Spleen (tissue), 11 donors: ENCODE measurements at regions not wholly inside any gene's neighbourhood (a gene's known extent, or its start where the extent isn't known, plus 50 kb on each side); places are given as distances from the start of the nearest gene placed in this dataset.

ENCODE experiments used
- DNase-seq: peaks from one replicate; pipeline ENCODE4 v3.0.0-alpha.2; 2020
- H3K27ac ChIP-seq, 8 donors: fragments of 200-600 bp; sonication (generic) in 7 of 8; 1 replicate in 4 of 8; 2 replicates in 4 of 8; pipeline versions ENCODE4 v1.5.0 to v1.8.0; 2016 to 2021; ENCODE audit warnings: inconsistent platforms in 4 of 8, mild to moderate bottlenecking in 4 of 8, moderate library complexity in 1 of 8
- H3K27me3 ChIP-seq, 7 donors: fragments of 200-600 bp; sonication (generic) in 6 of 7; replicated peaks in 1 of 7; 1 replicate in 4 of 7; 2 replicates in 3 of 7; pipeline versions ENCODE4 v1.5.0 to v1.8.0; 2016 to 2021; ENCODE audit warnings: inconsistent platforms in 3 of 7, mild to moderate bottlenecking in 1 of 7
- H3K36me3 ChIP-seq, 6 donors: fragments of 200-600 bp; sonication (generic) in 5 of 6; 1 replicate in 4 of 6; 2 replicates in 2 of 6; pipeline versions ENCODE4 v1.5.0 to v1.8.0; 2016 to 2021; ENCODE audit warnings: inconsistent platforms in 2 of 6
- H3K4me1 ChIP-seq, 6 donors: fragments of 200-600 bp; sonication (generic) in 5 of 6; 1 replicate in 3 of 6; 2 replicates in 3 of 6; pipeline versions ENCODE4 v1.5.0 to v1.8.0; 2016 to 2021; ENCODE audit warnings: inconsistent platforms in 3 of 6
- H3K4me3 ChIP-seq, 8 donors: fragments of 200-600 bp; sonication (generic) in 7 of 8; 1 replicate in 4 of 8; 2 replicates in 4 of 8; pipeline versions ENCODE4 v1.5.0 to v1.8.0; 2016 to 2021; ENCODE audit warnings: inconsistent platforms in 4 of 8, mild to moderate bottlenecking in 4 of 8, moderate library complexity in 2 of 8
- H3K9me3 ChIP-seq, 8 donors: fragments of 200-600 bp; sonication (generic) in 7 of 8; 1 replicate in 4 of 8; 2 replicates in 4 of 8; pipeline versions ENCODE4 v1.5.0 to v1.8.0; 2016 to 2021; ENCODE audit warnings: inconsistent platforms in 4 of 8
- POLR2A ChIP-seq, 3 donors: fragments of 450-650 bp; IDR thresholded peaks; one replicate each; pipeline ENCODE4 v1.5.1; 2017; ENCODE audit warnings: antibody characterized with exemption in 3 of 3, mild to moderate bottlenecking in 1 of 3
- POLR2AphosphoS5 ChIP-seq, 3 donors: sonication (generic); formaldehyde crosslinking; IDR thresholded peaks; one replicate each; pipeline ENCODE4 v1.5.1; 2017; ENCODE audit warnings: antibody characterized with exemption in 3 of 3
- WGBS, 5 donors: extraction: QIAGEN DNeasy Blood & Tissue Kit in 3 of 5; methylation state at CpG; one replicate each; pipeline versions ENCODE4 v1.1.5 to v1.1.7; 2013 to 2018; 5-methylcytosine and 5-hydroxymethylcytosine counted together
- intact Hi-C: fragments of 100-400 bp; cut with DNase I; formaldehyde crosslinking; loops from one replicate; pipeline ENCODE4 v1.15.0; 2023; ENCODE audit warnings: low total_unique reads
- TF ChIP-seq, protein P1 (sequence below), 11 experiments: fragments of 200-600 bp in 7 of 11; fragments of 450-650 bp in 4 of 11; sonication (generic) in 4 of 11; IDR thresholded peaks in 8 of 11; conservative IDR thresholded peaks in 3 of 11; 1 replicate in 7 of 11; 2 replicates in 4 of 11; pipeline versions ENCODE4 v1.4.0 to v1.8.0; 2016 to 2021; ENCODE audit warnings: antibody characterized with exemption in 11 of 11, inconsistent platforms in 4 of 11, mild to moderate bottlenecking in 1 of 11
- donor health status: healthy with polysubstance abuse.
- donor health status: DM: no; HTN: no; CAD: no; lungs with moderate emphysema.
- donor health status: DM: no; HTN: no; CAD: no.
- donor health status: Bipolar disorder and iron deficiency.
- donor health status: healthy.
- donor health status: DM: no; HTN: no; CAD: no.
- donor health status: DM: yes; HTN: yes; CAD: no.

DNA sequence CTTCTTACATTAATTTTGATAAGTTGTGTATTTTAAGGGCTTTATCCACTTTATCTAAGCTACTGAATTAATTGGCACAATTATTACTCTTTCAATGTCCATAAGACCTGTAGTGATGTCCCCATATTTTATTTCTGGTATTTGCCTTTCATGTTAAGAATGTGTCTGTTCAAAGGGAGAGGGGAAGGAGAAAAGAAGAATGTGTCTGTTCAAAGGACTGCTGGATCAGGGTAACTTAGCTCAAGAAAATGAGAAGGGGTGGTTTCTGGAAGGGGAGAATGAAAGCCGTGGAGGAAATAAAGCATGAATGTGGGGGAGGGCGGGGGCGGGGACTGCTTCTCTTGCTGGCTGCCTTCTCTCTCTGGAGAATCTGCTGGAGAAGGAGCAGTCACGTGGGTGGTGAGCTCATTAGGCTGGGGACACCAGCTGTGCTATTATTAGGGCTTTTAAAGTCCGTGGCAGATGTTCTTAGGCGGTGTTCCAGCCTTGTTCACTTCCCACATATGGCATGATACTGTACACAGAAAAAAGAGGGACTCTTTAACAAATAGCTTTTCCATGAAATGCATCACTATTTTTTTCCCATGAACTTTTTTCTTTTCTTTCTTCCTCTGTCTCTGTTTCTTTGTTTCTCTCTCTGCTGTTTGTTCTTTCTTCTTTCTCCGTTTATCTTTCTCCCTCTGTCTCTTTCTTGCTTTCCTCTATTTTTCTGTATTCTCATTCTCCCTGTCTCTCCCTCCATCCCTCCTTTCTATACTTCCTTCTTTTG is 63.7 kb upstream of the ULK4 start:
- peak; percentile 84 for DNase-seq
- peak in 1 of 3 donors; percentile 17 for TF ChIP-seq POLR2A (IDR thresholded peaks at IDR 0.05)
- TF ChIP-seq POLR2AphosphoS5 (IDR thresholded peaks at IDR 0.05), result peak in 2 of 3 donors; percentile 37 to 76
- TF ChIP-seq, protein P1, sequence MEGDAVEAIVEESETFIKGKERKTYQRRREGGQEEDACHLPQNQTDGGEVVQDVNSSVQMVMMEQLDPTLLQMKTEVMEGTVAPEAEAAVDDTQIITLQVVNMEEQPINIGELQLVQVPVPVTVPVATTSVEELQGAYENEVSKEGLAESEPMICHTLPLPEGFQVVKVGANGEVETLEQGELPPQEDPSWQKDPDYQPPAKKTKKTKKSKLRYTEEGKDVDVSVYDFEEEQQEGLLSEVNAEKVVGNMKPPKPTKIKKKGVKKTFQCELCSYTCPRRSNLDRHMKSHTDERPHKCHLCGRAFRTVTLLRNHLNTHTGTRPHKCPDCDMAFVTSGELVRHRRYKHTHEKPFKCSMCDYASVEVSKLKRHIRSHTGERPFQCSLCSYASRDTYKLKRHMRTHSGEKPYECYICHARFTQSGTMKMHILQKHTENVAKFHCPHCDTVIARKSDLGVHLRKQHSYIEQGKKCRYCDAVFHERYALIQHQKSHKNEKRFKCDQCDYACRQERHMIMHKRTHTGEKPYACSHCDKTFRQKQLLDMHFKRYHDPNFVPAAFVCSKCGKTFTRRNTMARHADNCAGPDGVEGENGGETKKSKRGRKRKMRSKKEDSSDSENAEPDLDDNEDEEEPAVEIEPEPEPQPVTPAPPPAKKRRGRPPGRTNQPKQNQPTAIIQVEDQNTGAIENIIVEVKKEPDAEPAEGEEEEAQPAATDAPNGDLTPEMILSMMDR (IDR thresholded peaks at IDR 0.05 in 8 of 11, conservative IDR thresholded peaks at IDR 0.05 in 3 of 11), result no peak
- Histone ChIP-seq H3K4me1 (peaks cover 33 to 89% (median 63%) of the 10 kb centered on the region in 6 donors), H3K36me3 (no peaks in the 10 kb centered on the region), H3K27ac (peak overlapping the region; percentile 50 to 85 (median 77)), H3K9me3 (no peaks in the 10 kb centered on the region), H3K4me3 (peak overlapping the region in 2 of 8 donors; percentile 0 to 2), H3K27me3 (no peaks in the 10 kb centered on the region)
- 6 to 10% (median 10%) methylated on average over 7 of the region's 7 CpGs for WGBS, 5 donors
- intact Hi-C loops, result no loop called here

DNA sequence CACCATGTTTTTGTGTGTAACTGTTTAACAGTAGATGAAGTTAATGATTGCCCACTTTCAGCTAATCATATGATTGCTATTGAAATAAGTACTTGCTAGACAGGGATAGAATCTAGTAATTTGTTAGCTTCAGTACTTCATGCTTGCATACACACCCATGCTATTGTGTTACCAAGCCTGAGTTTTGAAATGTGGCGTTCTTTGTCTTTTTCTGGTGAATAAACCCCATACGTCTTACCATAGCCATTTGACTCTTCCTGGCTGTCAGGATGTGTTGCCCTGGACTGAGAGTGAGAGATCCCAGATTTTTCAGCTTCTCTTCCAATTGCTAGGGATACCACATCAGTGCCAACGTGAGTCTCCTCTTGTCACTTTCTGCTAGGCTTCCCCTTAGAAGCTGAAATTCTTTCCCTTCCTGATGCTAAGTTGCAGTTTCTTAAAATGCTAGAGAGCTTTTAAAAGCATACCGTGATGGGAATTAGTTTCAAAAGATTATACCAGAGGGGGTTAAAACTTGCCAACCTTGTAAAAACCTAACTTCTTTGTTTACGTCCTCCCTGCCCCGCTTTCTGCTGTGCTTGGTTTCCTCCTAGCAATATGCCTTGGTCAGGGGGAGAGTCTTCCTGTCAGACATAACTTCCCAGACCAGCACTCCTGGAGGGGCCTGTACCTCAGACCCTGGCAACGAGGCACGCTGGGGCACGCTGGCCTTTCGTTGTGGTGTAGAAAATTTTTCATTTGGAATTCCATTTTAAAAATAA is 62.9 kb upstream of the ULK4 start:
- Histone ChIP-seq H3K36me3 (no peaks in the 10 kb centered on the region), H3K9me3 (no peaks in the 10 kb centered on the region), H3K27me3 (no peaks in the 10 kb centered on the region), H3K4me1 (peaks cover 33 to 92% (median 69%) of the 10 kb centered on the region in 6 donors), H3K27ac (peak overlapping the region; percentile 5 to 85 (median 77)), H3K4me3 (peak overlapping the region in 2 of 8 donors; percentile 0 to 2)
- DNase-seq, result no peak
- WGBS, 5 donors, result 16 to 22% (median 20%) methylated on average over 10 of the region's 10 CpGs
- TF ChIP-seq POLR2A (IDR thresholded peaks at IDR 0.05), result no peak
- intact Hi-C loops, result loop anchor here (5.0 kb wide), 1 partner anchor 43 kb away; no protein-coding TSS in a partner anchor

DNA sequence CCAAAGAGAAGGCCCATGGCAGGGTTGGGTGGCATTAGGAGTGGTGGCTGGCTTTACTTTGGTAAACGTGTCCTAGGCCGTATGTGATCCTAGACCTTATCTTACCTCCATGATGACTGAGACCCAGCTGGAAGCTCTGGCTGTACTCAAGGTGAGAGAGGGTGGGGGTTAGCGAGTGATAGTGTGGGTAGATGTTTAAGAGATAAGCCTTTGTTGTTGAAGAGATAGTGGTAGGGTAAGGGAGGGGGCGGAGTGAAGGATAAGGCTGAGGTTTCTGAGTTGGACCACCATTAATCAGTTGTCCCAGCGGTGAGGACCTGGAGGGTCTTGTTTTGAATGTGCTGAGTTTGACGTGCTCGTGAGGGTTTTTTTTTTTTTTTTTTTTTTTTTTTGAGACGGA is 61.5 kb upstream of the ULK4 start:
- peak overlapping the region in 3 of 8 donors; percentile 10 to 73 (median 15) for H3K27ac ChIP-seq
- H3K4me3 ChIP-seq, result no peak overlapping the region
- no peak for DNase-seq
- H3K4me1 ChIP-seq, result peaks cover 42 to 99% (median 83%) of the 10 kb centered on the region in 6 donors
- H3K27me3 ChIP-seq, result no peaks in the 10 kb centered on the region
- TF ChIP-seq, protein P1 (IDR thresholded peaks at IDR 0.05 in 8 of 11, conservative IDR thresholded peaks at IDR 0.05 in 3 of 11), result no peak
- TF ChIP-seq POLR2A (IDR thresholded peaks at IDR 0.05), result no peak
- no peak for TF ChIP-seq POLR2AphosphoS5 (IDR thresholded peaks at IDR 0.05)
- intact Hi-C loops, result loop anchor here (5.0 kb wide), 1 partner anchor 44 kb away; no protein-coding TSS in a partner anchor
- no peaks in the 10 kb centered on the region for H3K9me3 ChIP-seq
- H3K36me3 ChIP-seq, result no peaks in the 10 kb centered on the region
- WGBS, 5 donors, result 75 to 91% (median 87%) methylated on average over 7 to 8 of the region's 8 CpGs

DNA sequence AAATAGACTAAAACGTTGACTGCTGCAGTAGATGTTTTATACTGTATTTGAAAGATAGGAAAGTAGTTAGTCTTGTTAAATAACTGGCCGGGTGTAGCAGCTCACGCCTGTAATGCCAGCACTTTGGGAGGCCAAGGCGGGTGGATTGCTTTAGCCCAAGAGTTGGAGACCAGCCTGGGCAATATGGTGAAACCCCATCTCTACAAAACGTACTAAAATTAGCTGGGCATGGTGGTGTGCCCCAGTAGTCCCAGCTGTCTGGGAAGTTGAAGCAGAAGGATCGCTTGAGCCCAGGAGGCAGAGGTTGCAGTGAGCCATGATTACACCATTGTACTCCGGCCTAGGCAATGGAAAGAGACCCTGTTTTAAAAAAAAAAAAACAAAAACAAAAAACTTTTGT is 60.5 kb upstream of the ULK4 start:
- no peak for DNase-seq
- peak overlapping the region in 1 of 8 donors; percentile 27 for H3K27ac ChIP-seq
- H3K9me3 ChIP-seq, result no peaks in the 10 kb centered on the region
- no peaks in the 10 kb centered on the region for H3K27me3 ChIP-seq
- H3K4me1 ChIP-seq, result peaks cover 50 to 100% (median 86%) of the 10 kb centered on the region in 6 donors
- no peaks in the 10 kb centered on the region for H3K36me3 ChIP-seq
- intact Hi-C loops, result loop anchor here (5.0 kb wide), 1 partner anchor 45 kb away; no protein-coding TSS in a partner anchor
- TF ChIP-seq, protein P1 (IDR thresholded peaks at IDR 0.05 in 8 of 11, conservative IDR thresholded peaks at IDR 0.05 in 3 of 11), result no peak
- TF ChIP-seq POLR2A (IDR thresholded peaks at IDR 0.05), result no peak
- no peak for TF ChIP-seq POLR2AphosphoS5 (IDR thresholded peaks at IDR 0.05)
- 74 to 90% (median 78%) methylated on average over 7 of the region's 7 CpGs for WGBS, 5 donors
- H3K4me3 ChIP-seq, result no peak overlapping the region
